Erythroblast (primary cell): ENCODE measurements at regions not wholly inside any gene's neighbourhood (a gene's known extent, or its start where the extent isn't known, plus 50 kb on each side); places are given as distances from the start of the nearest gene placed in this dataset.

ENCODE experiments used
- GATA1 ChIP-seq: IDR thresholded peaks from 2 replicates; pipeline ENCODE4 v1.6.1; 2011; ENCODE audit warnings: low read depth, mild to moderate bottlenecking, control low read depth, low read length, moderate library complexity
- POLR2A ChIP-seq: IDR thresholded peaks from 2 replicates; pipeline ENCODE4 v1.6.1; 2011; ENCODE audit warnings: mild to moderate bottlenecking, low read length

DNA sequence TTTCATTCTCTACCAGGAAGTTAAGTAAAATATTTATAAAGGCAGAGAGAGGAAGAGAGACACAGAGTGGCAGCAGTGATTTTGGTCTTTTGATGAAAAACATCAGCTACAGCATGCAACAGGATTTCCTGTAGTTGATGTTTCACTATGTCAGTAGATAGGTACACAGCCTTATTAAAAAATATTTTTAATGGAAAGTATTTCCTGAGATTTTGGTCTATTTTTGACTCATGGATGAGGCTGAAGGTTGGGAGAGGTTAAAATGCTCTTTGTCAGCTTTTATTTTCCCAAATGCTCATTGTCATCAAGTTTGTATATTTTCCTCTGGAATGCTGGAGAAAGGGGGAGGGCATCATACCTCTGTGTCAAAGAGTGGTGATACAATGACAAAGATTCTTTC is 1112.5 kb downstream of the CBLN2 start:
- TF ChIP-seq POLR2A (no peak), GATA1 (no peak)
